Ascending aorta (tissue), 2 donors: ENCODE measurements at regions not wholly inside any gene's neighbourhood (a gene's known extent, or its start where the extent isn't known, plus 50 kb on each side); places are given as distances from the start of the nearest gene placed in this dataset.
"Not testable (repeated sequence)": the region's sequence is repeated elsewhere in the genome, so short reads cannot be mapped to it uniquely, and the experiment has no call there.

Source experiments
- DNase-seq, 2 donors: peaks; one replicate each; pipeline ENCODE4 v3.0.0-alpha.2; 2019; ENCODE audit warnings: low spot score in 2 of 2
- H3K27ac ChIP-seq, 2 donors: fragments of 200-600 bp; sonication (generic); one replicate each; pipeline ENCODE4 v1.5.1; 2016 to 2017; ENCODE audit warnings: mild to moderate bottlenecking in 1 of 2
- H3K27me3 ChIP-seq: fragments of 200-600 bp; sonication (generic); one replicate; pipeline ENCODE4 v1.5.1; 2017
- H3K36me3 ChIP-seq, 2 donors: fragments of 200-600 bp; sonication (generic); one replicate each; pipeline ENCODE4 v1.5.1; 2016
- H3K4me1 ChIP-seq, 2 donors: fragments of 200-600 bp; sonication (generic); one replicate each; pipeline ENCODE4 v1.5.1; 2016 to 2017; ENCODE audit warnings: mild to moderate bottlenecking in 1 of 2
- H3K4me3 ChIP-seq, 2 donors: fragments of 200-600 bp; sonication (generic); one replicate each; pipeline ENCODE4 v1.5.1; 2016 to 2017; ENCODE audit warnings: mild to moderate bottlenecking in 1 of 2
- H3K9me3 ChIP-seq, 2 donors: fragments of 200-600 bp; sonication (generic); one replicate each; pipeline ENCODE4 v1.5.1; 2016
- intact Hi-C: fragments of 100-400 bp; cut with DNase I; formaldehyde crosslinking; loops from one replicate; pipeline ENCODE4 v1.15.1; 2023
- TF ChIP-seq, protein P1 (sequence below), 3 experiments: fragments of 200-600 bp in 2 of 3; fragments of 450-650 bp in 1 of 3; sonication (generic) in 2 of 3; IDR thresholded peaks; one replicate each; pipeline ENCODE4 v1.5.1; 2016 to 2019; ENCODE audit warnings: antibody characterized with exemption in 3 of 3, mild to moderate bottlenecking in 1 of 3, moderate library complexity in 1 of 3

DNA sequence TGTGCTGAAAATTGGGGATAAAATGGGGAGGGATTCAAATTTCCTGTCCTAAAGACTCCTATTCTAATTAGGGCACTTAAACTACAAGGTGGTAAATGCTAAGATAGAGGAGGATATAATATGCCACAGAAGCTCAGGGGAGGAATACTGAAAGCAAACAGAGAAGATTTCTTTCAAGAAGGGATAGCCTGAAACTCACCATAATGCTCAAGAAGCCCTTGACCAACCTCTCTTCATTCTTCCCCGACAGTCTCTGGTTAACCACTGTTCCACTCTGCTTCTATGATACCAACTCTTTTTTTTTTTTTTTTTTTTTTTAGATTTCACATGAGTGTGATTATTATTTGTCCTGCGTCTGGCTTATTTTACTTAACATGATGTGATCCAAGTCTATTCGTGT, 398.2 kb upstream of the FRG2C start:
- H3K36me3 ChIP-seq, result no peaks in the 10 kb centered on the region
- H3K9me3 ChIP-seq, result no peaks in the 10 kb centered on the region
- H3K27me3 ChIP-seq, result no peaks in the 10 kb centered on the region
- H3K27ac ChIP-seq, result no peak overlapping the region
- intact Hi-C loops, result no loop called here
- TF ChIP-seq, protein P1, sequence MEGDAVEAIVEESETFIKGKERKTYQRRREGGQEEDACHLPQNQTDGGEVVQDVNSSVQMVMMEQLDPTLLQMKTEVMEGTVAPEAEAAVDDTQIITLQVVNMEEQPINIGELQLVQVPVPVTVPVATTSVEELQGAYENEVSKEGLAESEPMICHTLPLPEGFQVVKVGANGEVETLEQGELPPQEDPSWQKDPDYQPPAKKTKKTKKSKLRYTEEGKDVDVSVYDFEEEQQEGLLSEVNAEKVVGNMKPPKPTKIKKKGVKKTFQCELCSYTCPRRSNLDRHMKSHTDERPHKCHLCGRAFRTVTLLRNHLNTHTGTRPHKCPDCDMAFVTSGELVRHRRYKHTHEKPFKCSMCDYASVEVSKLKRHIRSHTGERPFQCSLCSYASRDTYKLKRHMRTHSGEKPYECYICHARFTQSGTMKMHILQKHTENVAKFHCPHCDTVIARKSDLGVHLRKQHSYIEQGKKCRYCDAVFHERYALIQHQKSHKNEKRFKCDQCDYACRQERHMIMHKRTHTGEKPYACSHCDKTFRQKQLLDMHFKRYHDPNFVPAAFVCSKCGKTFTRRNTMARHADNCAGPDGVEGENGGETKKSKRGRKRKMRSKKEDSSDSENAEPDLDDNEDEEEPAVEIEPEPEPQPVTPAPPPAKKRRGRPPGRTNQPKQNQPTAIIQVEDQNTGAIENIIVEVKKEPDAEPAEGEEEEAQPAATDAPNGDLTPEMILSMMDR (IDR thresholded peaks at IDR 0.05), result no peak
- no peak for DNase-seq
- no peak overlapping the region for H3K4me3 ChIP-seq
- H3K4me1 ChIP-seq, result no peaks in the 10 kb centered on the region

DNA sequence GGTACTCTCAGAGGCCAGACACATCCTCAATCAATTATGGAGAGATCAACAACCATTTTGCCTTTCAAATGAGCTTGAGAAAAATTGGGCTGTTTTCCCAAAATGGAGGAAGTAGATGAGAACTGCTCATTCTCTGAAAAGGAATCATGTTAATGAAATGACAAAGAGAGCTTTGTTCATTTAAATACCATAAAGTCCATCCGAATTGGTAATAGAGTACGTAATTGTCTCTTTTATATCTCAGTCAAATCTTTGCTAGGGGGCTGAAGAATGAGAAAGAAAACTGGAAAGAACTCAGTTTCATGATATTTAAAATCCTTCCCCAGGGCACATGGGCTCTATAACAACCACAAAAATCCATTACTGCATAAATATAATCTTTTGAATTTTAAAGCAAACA, 395.6 kb upstream of the FRG2C start:
- H3K27ac ChIP-seq, intact Hi-C loops, H3K36me3 ChIP-seq, DNase-seq, H3K27me3 ChIP-seq, H3K9me3 ChIP-seq, H3K4me3 ChIP-seq, H3K4me1 ChIP-seq: not testable (repeated sequence)

DNA sequence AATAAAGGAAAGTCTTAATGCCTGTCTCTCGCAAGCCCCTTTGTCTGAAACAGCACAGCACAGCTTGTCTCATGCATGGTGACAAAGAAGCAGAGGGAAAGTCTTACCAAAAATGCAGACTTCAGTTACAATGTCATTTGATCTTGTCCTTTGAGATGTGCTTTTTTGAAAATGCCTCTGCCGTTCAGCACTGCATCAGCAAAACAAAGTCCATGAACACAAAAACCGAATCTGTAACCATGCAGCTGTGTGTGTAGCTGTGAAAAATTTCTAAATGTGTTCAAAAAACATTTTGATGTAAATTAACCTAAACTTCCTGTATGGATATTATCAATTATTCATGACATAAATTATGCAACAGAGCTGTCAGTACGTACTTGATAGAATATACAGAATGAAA, 391.9 kb upstream of the FRG2C start:
- H3K9me3 ChIP-seq, DNase-seq, H3K27ac ChIP-seq, H3K4me3 ChIP-seq, intact Hi-C loops, H3K36me3 ChIP-seq, H3K4me1 ChIP-seq, H3K27me3 ChIP-seq: not testable (repeated sequence)

DNA sequence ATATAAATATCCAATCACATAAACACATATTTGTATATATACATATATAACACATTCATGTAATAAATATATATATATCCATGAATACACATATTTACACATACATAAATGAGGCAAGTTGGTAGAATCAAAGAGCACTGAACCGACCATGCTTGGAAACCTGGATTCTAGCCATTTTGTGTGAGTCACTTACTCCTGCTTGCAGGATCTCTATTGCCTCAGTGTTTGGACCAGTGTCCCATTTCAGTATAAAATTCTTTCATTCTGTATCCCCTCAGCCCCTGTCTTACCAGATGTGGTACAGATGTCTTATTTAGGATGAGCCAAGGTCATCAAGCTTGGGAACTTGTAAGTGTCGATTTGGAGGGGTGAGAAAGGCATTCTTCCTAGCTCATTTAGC, 391.4 kb upstream of the FRG2C start:
- intact Hi-C loops, result no loop called here
- TF ChIP-seq, protein P1 (IDR thresholded peaks at IDR 0.05), result no peak
- Histone ChIP-seq H3K36me3 (no peaks in the 10 kb centered on the region), H3K9me3 (no peaks in the 10 kb centered on the region), H3K27ac (no peak overlapping the region), H3K4me1 (no peaks in the 10 kb centered on the region), H3K4me3 (no peak overlapping the region), H3K27me3 (no peaks in the 10 kb centered on the region)
- DNase-seq, result no peak

DNA sequence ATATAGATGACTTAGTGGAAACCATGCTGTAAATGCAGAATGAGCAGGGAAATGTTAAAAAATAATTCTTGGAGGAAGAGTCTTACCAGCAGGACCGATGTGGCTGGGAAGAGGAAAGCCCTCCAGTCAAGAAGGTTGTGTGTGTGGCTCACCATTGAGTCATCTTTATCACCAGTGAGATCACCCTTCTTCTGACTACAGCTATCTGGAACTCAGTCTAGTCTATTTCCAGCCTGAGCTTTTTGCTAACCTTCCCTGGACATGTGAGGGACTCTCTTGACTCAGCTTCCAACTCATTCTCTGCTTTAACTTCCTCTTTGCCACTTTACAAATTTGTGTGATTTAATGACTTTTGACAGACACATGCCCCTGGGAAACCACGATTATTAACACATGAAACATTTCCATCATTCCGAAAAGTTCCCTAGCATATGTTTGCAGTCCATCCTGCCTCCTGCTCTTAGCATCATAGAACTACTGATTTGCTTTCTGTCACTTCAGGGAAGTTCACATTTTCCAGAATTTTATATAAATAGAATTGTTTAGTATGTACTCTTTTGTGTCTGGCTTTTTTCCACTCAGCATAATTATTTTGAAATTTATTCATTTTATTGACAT, 378.5 kb upstream of the FRG2C start:
- H3K27me3 ChIP-seq, H3K4me3 ChIP-seq, intact Hi-C loops, H3K9me3 ChIP-seq, H3K27ac ChIP-seq, H3K36me3 ChIP-seq, DNase-seq, H3K4me1 ChIP-seq: not testable (repeated sequence)

DNA sequence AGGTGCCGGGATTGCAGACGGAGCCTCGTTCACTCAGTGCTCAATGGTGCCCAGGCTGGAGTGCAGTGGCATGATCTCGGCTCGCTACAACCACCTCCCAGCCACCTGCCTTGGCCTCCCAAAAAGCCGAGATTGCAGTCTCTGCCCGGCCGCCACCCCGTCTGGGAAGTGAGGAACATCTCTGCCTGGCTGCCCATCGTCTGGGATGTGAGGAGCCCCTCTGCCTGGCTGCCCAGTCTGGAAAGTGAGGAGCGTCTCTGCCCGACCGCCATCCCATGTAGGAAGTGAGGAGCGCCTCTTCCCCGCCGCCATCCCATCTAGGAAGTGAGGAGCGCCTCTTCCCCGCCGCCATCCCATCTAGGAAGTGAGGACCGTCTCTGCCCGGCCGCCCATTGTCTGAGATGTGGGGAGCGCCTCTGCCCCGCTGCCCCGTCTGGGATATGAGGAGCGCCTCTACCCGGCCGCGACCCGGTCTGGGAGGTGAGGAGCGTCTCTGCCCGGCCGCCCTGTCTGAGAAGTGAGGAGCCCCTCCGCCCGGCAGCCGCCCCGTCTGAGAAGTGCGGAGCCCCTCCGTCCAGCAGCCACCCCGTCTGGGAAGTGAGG, 375.1 kb upstream of the FRG2C start:
- DNase-seq, H3K27ac ChIP-seq, H3K27me3 ChIP-seq, H3K4me3 ChIP-seq, H3K9me3 ChIP-seq, intact Hi-C loops, H3K4me1 ChIP-seq, H3K36me3 ChIP-seq: not testable (repeated sequence)

DNA sequence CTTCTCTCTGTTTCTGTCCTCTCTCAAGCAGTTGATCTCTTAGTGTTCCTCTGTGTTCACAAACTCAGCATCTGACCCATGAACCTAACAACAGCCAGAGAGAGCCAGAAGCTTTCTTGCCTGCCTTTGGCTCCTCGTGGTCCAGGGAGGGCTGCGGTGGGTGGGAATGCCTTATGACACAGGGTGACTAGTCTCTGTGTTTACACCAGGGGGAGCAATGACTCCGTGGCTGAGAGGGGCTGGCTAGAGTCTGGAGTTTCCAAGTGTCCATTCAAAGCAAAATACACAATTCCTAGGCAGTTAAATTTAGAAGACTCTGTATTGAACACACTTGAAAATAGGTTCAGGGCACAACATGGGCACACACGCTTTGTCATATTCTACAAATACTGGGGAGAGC, 370.0 kb upstream of the FRG2C start:
- Histone ChIP-seq H3K27ac (no peak overlapping the region), H3K9me3 (no peaks in the 10 kb centered on the region), H3K4me1 (peaks cover 0 to 2% of the 10 kb centered on the region in 2 donors), H3K36me3 (no peaks in the 10 kb centered on the region), H3K4me3 (no peak overlapping the region), H3K27me3 (no peaks in the 10 kb centered on the region)
- DNase-seq, result peak in 1 of 2 donors; percentile 66
- TF ChIP-seq, protein P1 (IDR thresholded peaks at IDR 0.05), result peak; percentile 62 to 80 (median 71)
- intact Hi-C loops, result loop anchor here (2.0 to 5.0 kb wide), 3 partner anchors 135 to 348 kb away; no protein-coding TSS in a partner anchor

DNA sequence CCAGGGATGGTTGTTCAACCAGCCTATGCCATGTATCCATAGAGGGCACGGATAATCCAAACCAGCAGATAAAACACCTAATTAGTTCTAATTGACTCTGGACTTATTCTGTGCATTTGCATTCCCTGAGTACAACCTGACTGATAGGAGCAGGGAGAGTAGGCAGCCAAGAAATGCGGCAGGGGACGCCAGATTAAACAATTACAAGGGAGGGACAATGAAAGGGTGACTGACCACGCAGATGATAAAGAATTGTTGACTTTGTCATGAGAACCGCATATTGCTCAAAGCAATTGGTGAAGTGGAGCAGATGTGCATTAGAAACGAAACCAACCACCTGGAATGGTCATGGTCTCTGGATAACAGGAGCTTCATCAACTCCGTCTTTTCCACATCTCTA, 369.1 kb upstream of the FRG2C start:
- Histone ChIP-seq H3K36me3 (no peaks in the 10 kb centered on the region), H3K9me3 (no peaks in the 10 kb centered on the region), H3K27ac (no peak overlapping the region), H3K27me3 (no peaks in the 10 kb centered on the region), H3K4me3 (no peak overlapping the region), H3K4me1 (peaks cover 0 to 2% of the 10 kb centered on the region in 2 donors)
- TF ChIP-seq, protein P1 (IDR thresholded peaks at IDR 0.05), result no peak
- intact Hi-C loops, result loop anchor here (2.0 kb wide), 1 partner anchor 134 kb away; no protein-coding TSS in a partner anchor
- no peak for DNase-seq
